HL-60 (cell line): ENCODE measurements at regions not wholly inside any gene's neighbourhood (a gene's known extent, or its start where the extent isn't known, plus 50 kb on each side); places are given as distances from the start of the nearest gene placed in this dataset.
A peak's percentile ranks its signal among the peaks of the same experiment; 100 is the strongest.

ENCODE experiments used
- DNase-seq, 2 experiments: peaks; one replicate each; pipeline ENCODE4 v3.0.0-alpha.2; 2010 to 2020; ENCODE audit warnings: low read depth in 1 of 2, low spot score in 1 of 2
- H3K27ac ChIP-seq: fragments of 250-450 bp; sonication (Bioruptor Pico); replicated peaks from 2 replicates; pipeline ENCODE4 v1.5.1; 2020; ENCODE audit warnings: mild to moderate bottlenecking, moderate library complexity
- H3K27me3 ChIP-seq: fragments of 250-450 bp; sonication (Bioruptor Pico); 2 replicates; pipeline ENCODE4 v1.5.1; 2021; ENCODE audit warnings: mild to moderate bottlenecking, moderate library complexity; ENCODE audit not compliant: insufficient read depth, poor library complexity, severe bottlenecking
- H3K4me3 ChIP-seq: replicated peaks from 2 replicates; pipeline ENCODE4 v1.5.1; 2011; ENCODE audit warnings: mild to moderate bottlenecking, control low read depth, low read length; ENCODE audit not compliant: insufficient read depth
- GABPA ChIP-seq: IDR thresholded peaks from 2 replicates; pipeline ENCODE4 v1.6.1; 2012; ENCODE audit warnings: low read depth
- POLR2AphosphoS5 ChIP-seq: IDR thresholded peaks from 2 replicates; pipeline ENCODE4 v1.6.1; 2012; ENCODE audit warnings: low read depth
- REST ChIP-seq: IDR thresholded peaks from 2 replicates; pipeline ENCODE4 v1.6.1; 2012; ENCODE audit warnings: low read depth; ENCODE audit not compliant: insufficient replicate concordance
- SPI1 ChIP-seq: IDR thresholded peaks from 2 replicates; pipeline ENCODE4 v1.6.1; 2012; ENCODE audit warnings: low read depth, mild to moderate bottlenecking, borderline replicate concordance
- TF ChIP-seq, protein P1 (sequence below): IDR thresholded peaks from one replicate; pipeline ENCODE4 v1.5.1; 2011; ENCODE audit warnings: low read length, control low read depth, inconsistent platforms; ENCODE audit not compliant: insufficient read depth

DNA sequence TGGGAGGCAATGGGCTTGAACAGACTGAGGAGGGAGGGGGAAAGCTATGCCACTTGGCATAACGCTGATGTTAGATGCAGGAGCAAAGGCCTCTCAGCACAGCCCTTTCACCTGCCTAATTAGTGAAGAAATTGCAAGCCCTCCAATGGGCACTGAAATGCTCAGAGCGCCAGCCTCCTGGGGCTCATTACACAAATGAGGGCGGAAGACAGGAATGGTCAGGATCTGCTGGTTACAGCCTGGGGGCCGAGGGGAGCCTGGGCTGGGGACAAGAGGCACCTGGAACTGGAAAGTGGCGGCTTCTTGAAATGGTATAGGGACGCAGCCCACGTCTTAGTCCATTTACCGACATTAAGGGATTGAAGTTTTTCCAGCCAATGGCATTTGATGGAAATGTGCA lies 50.2 kb upstream of the PLET1 start:
- no peak for DNase-seq
- Histone ChIP-seq H3K27ac (0 out of 2 replicates have a peak overlapping the region, but pooled peaks have one; percentile 11), H3K27me3 (no peaks in the 10 kb centered on the region), H3K4me3 (no peak overlapping the region)
- no peak for TF ChIP-seq REST

DNA sequence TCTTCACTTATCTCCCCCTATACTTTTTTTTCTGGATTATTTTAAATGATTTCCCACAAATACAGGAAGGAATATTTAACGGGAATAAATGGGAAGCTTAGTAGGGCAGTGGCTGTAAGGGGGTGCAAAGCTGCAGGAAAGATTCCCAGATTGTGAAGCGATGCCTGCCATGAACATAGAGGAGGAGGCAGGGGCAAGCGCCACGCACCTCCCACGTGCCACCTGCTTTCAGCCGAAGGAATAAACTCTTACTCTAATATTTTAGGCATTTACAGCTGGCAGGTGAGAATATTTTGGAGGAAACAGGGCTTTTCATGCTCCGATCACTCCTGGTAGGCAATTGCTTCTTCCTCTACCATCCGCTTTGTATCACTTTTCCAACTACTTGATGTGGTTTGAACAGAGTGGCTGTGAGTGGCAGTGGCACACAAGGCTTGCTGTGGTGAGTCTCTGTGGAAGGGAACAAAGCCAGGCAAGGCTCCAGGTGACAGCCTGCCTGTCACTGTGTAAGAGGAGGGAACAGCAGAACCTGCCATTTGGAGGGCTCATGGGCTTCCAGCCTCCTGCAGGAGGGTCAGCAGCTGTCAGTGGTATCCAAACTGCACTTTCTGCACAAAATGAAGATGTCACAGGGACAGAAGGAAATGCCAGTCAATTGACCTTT lies 54.5 kb upstream of the PLET1 start:
- DNase-seq: no peak
- Histone ChIP-seq H3K27me3 (no peaks in the 10 kb centered on the region), H3K27ac (no peak overlapping the region), H3K4me3 (no peak overlapping the region)
- TF ChIP-seq REST (no peak), POLR2AphosphoS5 (no peak), SPI1 (no peak), GABPA (no peak)
- TF ChIP-seq, protein P1, sequence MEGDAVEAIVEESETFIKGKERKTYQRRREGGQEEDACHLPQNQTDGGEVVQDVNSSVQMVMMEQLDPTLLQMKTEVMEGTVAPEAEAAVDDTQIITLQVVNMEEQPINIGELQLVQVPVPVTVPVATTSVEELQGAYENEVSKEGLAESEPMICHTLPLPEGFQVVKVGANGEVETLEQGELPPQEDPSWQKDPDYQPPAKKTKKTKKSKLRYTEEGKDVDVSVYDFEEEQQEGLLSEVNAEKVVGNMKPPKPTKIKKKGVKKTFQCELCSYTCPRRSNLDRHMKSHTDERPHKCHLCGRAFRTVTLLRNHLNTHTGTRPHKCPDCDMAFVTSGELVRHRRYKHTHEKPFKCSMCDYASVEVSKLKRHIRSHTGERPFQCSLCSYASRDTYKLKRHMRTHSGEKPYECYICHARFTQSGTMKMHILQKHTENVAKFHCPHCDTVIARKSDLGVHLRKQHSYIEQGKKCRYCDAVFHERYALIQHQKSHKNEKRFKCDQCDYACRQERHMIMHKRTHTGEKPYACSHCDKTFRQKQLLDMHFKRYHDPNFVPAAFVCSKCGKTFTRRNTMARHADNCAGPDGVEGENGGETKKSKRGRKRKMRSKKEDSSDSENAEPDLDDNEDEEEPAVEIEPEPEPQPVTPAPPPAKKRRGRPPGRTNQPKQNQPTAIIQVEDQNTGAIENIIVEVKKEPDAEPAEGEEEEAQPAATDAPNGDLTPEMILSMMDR: no peak

- DNase-seq: no peak
- H3K27me3 ChIP-seq: no peaks in the 10 kb centered on the region
- TF ChIP-seq SPI1: no peak
- TF ChIP-seq REST: no peak
- no peak for TF ChIP-seq GABPA
- TF ChIP-seq POLR2AphosphoS5: no peak
- TF ChIP-seq, protein P1: no peak
- no peak overlapping the region for H3K27ac ChIP-seq
- H3K4me3 ChIP-seq: no peak overlapping the region
These were observed 55.4 kb upstream of the PLET1 start for GRCh38 chr11:112315861-112316739.
